GM12878 (cell line): ENCODE measurements at regions not wholly inside any gene's neighbourhood (a gene's known extent, or its start where the extent isn't known, plus 50 kb on each side); places are given as distances from the start of the nearest gene placed in this dataset.

Source experiments
- CTCF ChIP-seq, 3 experiments: IDR thresholded peaks in 2 of 3; conservative IDR thresholded peaks in 1 of 3; 2 replicates each; pipeline ENCODE4 v1.5.1; 2011; ENCODE audit warnings: low read depth in 3 of 3, low read length in 3 of 3, mild to moderate bottlenecking in 3 of 3, control low read depth in 2 of 3, moderate library complexity in 2 of 3, inconsistent platforms in 1 of 3, mixed read lengths in 1 of 3; ENCODE audit not compliant: control insufficient read depth in 2 of 3, insufficient read depth in 1 of 3; ENCODE audit errors: extremely low read depth in 1 of 3
- DPF2 ChIP-seq: fragments of 450-650 bp; IDR thresholded peaks from 2 replicates; pipeline ENCODE4 v1.6.1; 2017; ENCODE audit warnings: mild to moderate bottlenecking
- TF ChIP-seq, protein P1 (sequence below): IDR thresholded peaks from 2 replicates; pipeline ENCODE4 v1.6.1; 2012; ENCODE audit warnings: low read length, inconsistent platforms

DNA sequence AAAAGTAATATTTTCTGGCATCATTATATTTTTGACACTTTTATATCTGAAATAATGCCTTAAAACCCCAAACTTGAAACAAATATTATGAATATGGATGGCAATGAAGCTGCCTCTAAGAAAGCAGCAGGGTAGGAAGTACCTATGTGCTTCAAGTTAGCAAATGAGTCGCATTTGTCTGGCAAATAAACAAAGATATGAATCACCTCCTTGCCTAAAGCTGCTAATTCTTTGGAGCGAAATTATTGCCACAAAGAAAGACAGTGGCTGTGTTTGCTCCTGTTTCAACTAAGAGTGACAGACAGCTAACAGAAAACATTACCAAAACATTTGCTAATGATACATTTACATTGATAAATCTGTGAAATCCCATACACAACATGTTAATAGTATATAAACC is 854.9 kb downstream of the RPS29 start:
- TF ChIP-seq CTCF (IDR thresholded peaks at IDR 0.05 in 2 of 3, conservative IDR thresholded peaks at IDR 0.05 in 1 of 3; ENCODE audit: control insufficient read depth in 2 of 3, extremely low read depth in 1 of 3, insufficient read depth in 1 of 3, low read depth in 3 of 3, low read length in 3 of 3) (no peak), DPF2 (no peak)
- TF ChIP-seq, protein P1, sequence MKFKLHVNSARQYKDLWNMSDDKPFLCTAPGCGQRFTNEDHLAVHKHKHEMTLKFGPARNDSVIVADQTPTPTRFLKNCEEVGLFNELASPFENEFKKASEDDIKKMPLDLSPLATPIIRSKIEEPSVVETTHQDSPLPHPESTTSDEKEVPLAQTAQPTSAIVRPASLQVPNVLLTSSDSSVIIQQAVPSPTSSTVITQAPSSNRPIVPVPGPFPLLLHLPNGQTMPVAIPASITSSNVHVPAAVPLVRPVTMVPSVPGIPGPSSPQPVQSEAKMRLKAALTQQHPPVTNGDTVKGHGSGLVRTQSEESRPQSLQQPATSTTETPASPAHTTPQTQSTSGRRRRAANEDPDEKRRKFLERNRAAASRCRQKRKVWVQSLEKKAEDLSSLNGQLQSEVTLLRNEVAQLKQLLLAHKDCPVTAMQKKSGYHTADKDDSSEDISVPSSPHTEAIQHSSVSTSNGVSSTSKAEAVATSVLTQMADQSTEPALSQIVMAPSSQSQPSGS, result no peak
